MV-4-11 (cell line): ENCODE measurements at regions not wholly inside any gene's neighbourhood (a gene's known extent, or its start where the extent isn't known, plus 50 kb on each side); places are given as distances from the start of the nearest gene placed in this dataset.
A peak's percentile ranks its signal among the peaks of the same experiment; 100 is the strongest.

Experiments
- DNase-seq: peaks from one replicate; lab custom pipeline; 2025; lab: John Stamatoyannopoulos, UW

- no peak for DNase-seq
Observed at GRCh38 chr2:126827371-126827770, 71.3 kb upstream of the TEX51 start.

DNA sequence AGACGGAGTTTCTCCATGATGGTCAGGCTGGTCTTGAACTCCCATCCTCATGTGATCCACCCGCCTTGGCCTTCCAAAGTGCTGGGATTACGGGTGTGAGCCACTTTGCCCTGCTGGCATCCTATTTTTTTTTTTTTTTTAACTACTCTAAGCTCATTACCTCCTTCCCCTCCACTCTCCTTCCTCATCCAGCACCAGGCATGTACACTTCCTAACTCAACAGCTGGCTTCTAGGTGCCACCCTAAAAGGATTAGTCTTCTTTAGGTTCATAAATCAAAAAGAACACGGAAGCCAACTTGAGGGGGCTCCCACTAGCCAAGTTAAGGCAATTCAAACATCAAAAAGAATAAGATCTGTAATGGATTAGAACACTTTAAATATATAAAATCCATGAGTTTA lies 70.6 kb upstream of the TEX51 start:
- DNase-seq = peak; percentile 36

- peak; percentile 89 for DNase-seq
Observed at GRCh38 chr2:126828491-126828890, 70.2 kb upstream of the TEX51 start.

GRCh38 chr2:126831234-126832005 lies 67.3 kb upstream of the TEX51 start:
- DNase-seq = peak; percentile 85

- DNase-seq = no peak
Observed at GRCh38 chr2:126832014-126832413, 66.7 kb upstream of the TEX51 start.

DNA sequence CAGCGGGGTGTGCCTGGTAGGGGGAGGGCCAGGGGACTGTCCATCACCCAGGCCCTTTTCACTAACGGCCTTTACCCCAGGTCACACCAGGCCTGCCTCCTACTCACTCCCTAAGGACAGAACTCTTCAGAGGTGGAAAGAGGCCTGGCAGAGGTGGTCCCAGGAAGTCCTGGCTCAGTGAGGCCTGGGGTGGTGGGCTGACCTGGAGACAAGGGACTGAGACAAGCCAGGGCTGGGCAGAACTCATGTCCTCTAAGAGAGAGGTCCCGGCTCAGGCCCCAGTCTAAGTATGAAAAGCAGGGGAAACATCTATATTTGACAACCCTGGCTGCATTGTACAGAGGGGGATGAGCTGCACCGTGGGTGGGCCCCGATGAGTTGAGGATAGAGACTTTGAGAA lies 65.9 kb upstream of the TEX51 start:
- DNase-seq = no peak

GRCh38 chr2:126834006-126834659 lies 64.6 kb upstream of the TEX51 start:
- no peak for DNase-seq

DNA sequence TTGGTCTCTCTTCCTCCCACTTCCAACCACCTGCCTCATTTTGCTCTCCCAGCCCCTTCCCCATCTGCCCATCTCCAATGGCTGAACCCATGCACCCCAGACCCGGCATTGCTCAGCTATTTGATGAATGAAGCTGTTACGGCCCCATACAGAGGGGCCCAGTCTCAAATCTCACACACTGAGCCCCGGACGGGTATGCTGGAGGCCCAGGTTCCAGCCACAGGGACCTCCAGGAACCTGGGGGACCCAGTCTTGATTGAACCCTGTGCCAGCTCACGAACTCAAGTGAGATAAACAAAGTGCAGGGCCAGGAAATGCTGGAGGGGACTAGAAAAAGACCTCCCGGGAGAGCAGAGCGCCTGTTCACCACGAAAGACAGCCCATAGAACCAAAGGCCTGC lies 63.4 kb upstream of the TEX51 start:
- no peak for DNase-seq

DNA sequence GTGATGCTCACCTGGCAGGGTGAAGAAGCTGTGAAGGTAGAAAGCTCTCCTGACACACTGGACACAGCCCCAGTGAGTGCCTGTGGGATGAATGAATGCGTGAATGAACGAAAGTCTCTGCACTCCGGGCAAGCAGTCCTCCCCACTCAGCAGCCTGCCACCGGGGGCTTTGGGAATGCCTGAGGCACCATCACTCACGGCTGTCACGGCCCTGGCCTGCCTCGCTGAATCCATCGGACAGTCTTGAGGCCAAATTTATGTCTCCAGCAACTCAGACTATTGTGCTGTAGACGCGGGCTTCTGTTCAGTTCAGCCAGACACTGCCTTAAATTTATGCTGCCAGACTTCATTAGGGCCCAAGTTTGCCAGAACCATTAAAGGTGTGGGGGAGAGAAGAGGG lies 62.9 kb upstream of the TEX51 start:
- no peak for DNase-seq

GRCh38 chr2:126836761-126837679 lies 61.7 kb upstream of the TEX51 start:
- no peak for DNase-seq

- DNase-seq = no peak
Observed at GRCh38 chr2:126837966-126838715, 60.5 kb upstream of the TEX51 start.

- no peak for DNase-seq
Observed at GRCh38 chr2:126838716-126838985, 60.0 kb upstream of the TEX51 start.

- no peak for DNase-seq
Observed at GRCh38 chr2:126839796-126840195, 58.9 kb upstream of the TEX51 start.

DNA sequence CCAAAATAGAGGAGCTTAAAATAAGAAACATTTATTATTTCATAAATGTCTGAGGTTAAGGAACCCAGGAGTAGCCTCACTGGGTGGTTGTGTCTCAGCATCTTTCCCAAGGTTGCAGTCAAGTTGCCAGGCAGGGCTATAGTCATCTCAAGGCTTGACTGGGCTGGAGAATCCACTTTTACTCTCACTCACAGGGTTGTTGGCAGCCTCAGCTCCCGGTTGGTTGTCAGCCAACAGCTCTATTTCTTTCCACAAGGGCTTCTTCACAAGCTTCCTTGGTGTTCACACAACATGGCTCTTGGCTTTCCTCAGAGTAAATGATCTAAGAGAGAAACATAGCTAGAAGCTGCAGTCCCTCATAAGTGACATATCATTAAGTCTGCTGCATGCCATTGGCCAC lies 55.6 kb upstream of the TEX51 start:
- DNase-seq = no peak

- DNase-seq = peak; percentile 76
Observed at GRCh38 chr2:126846241-126846640, 52.4 kb upstream of the TEX51 start.
